ENCODE measurements at regions not wholly inside any gene's neighbourhood (a gene's known extent, or its start where the extent isn't known, plus 50 kb on each side); places are given as distances from the start of the nearest gene placed in this dataset.

DNA sequence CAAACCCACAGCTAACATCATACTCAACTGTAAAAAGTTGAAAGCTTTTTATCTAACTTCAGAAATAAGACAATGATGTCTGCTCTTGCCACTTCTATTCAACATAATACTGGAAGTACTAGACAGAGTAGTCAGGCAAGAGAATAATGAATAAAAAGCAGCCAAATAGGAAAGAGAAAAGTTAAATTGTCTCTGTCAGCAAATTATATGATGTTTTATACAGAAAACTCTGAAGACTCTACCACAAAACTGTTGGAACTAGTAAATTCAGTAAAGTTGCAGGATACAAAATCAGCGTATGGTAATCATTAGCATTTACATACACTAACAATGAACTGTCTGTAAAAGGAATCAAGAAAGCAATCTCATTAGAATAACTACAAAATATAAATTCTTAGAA lies 752.9 kb upstream of the CT83 start:
- DNase-seq (ENCODE audit: low spot score), result no peak

DNA sequence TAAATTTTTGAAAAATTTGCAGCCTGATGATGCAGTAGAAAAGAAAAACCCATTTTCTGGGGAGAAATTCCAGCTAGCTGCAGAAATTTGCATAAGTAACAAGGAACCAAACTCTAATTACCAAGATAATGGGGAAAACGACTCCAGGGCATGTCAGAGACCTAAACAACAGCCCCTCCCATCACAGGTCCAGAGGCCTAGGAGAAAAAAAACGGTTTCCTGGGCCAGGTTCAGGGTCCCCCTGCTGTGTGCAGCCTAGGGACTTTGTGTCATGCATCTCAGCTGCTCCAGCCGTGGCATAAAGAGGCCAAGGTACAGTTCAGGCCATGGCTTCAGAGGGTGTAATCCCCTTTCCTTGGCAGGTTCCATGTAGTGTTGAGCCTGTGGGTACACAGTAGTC lies 733.7 kb upstream of the CT83 start:
- no peak for DNase-seq (ENCODE audit: low spot score)

DNA sequence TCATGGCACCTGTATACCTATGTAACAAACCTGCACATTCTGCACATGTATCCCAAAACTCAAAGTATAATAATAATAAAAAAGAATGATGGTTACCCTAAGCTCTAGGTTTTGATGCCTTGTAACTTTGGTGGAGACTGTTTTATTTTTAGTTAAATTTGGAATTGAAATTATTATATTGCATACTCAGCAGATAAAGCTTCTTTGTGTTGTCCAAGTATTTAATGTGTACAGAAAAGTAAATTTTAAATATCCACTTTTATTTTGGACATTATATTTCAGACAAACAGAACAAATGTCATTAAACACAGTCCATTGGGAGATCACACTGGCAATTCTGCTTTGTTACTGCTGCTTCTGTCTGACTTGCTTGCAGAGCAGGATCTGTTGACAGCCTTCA lies 684.5 kb upstream of the CT83 start:
- no peak for DNase-seq (ENCODE audit: low spot score)

DNA sequence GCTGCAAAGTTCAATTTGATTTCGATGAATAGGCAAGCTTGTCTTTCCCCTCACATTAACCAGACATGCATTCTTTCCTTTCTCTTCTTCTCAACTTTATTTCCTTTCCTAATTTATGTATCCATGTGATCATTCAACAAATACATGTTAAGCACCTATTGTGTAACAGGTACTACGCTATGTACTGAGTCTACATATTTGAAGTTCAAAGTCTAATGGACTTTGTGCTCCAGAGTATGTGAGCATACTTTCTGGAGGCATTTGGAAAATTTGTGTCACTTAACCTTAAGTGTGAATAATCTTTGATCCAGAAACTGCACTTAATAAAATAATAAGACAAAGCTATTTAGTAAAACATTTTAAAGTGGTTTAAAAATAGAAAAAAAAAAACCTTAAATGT lies 675.3 kb upstream of the CT83 start:
- no peak for DNase-seq (ENCODE audit: low spot score)

DNA sequence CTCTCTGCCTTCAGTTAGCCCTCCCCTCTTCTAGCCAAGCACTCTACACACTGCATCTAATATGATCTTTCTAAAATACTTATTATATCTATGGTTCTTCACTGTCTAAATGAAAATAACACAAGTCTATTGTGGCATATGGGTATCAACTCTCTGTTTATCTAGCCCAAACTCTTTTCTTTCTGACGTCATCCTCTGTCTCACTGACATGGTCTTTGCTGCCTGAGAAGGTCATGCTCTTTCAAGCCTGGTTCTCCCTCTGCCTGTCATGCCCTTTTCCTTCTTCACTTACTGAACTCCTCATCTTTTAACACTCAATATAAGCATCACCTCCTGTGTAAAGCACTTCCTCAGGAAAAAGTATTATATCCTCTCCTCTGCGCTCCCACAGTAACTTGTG lies 672.2 kb upstream of the CT83 start:
- DNase-seq (ENCODE audit: low spot score), result no peak

DNA sequence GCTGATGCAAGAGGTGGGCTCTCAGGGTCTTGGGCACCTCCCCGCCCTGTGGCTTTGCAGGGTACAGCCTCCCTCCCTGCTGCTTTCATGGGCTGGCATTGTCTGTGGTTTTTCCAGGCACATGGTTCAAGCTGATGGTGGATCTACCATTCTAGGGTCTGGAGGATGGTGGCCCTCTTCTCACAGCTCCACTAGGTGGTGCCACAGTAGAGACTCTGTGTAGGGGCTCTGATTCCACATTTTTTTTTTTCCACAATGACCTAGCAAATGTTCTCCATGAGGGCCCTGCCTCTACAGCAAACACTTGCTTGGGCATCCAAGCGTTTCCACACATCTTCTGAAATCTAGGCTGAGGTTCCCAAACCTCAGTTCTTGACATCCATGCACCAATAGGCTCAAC lies 657.9 kb upstream of the CT83 start:
- DNase-seq (ENCODE audit: low spot score), result no peak

DNA sequence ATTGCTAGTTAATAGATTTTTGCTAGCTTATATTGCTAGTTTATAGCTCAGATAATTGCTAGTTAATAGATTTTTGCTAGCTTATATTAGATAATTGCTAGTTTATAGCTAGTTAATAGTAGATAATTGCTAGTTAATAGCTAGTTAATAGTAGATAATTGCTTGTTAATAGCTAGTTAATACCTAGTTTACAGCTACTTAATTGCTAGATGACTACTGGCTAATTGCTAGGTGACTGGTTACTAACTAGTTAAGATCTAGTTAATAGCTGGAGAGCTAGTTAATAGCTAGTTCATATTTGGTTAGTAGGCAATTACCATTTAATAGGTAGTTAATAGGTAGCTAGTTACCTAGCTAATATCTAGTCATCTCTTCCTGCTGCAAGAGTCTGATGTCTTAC lies 633.8 kb upstream of the CT83 start:
- no peak for DNase-seq (ENCODE audit: low spot score)

DNA sequence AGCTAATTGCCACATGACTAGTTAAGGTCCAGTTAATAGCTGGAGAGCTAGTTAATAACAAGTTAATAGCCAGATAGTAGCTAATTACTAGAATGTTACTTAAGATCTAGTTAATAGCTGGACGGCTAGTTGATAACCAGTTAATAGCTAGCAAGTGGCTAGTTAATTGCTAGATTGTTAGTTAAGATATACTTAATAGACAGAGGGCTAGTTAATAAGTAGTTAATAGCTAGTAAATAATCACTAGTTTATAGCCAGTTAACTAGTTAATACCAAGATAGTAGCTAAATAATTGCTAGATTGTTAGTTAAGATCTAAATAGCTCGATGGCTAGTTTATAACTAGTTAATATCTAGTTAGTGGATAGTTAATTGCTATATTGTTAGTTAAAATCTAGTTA lies 632.6 kb upstream of the CT83 start:
- no peak for DNase-seq (ENCODE audit: low spot score)

DNA sequence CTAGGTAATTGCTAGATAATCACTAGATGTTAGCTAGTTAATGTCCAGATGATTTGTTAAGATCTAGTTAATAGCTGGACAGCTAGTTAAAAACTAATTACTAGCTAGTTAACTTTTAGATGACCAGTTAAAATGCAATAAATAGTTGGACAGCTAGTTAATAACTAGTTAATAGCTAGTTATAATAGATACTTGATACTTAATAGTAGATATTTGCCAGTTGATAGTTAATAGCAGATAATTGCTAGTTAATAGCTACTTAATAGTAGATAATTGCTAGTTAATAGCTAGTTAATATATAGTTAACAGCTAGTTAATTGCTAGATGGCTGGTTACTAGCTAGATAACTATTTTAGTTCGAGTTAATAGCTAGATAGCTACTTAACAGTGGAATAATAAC lies 631.4 kb upstream of the CT83 start:
- DNase-seq (ENCODE audit: low spot score), result no peak

DNA sequence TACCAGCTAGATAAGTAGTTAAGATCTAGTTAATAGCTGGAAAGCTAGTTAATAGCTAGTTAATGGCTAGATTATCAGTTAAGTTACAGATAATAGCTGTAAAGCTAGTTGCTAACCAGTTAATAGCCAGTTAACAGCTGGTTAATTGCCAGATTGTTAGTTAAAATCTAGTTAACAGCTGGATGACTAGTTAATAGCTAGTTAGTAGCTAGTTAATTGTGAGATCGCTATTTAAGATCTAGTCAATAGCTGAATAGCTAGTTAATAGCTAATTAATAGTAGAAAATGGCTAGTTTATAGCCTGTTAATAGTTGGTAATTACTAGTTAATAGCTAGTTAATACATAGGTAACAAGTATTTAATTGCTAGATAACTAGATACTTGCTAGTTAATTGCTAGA lies 630.5 kb upstream of the CT83 start:
- no peak for DNase-seq (ENCODE audit: low spot score)

DNA sequence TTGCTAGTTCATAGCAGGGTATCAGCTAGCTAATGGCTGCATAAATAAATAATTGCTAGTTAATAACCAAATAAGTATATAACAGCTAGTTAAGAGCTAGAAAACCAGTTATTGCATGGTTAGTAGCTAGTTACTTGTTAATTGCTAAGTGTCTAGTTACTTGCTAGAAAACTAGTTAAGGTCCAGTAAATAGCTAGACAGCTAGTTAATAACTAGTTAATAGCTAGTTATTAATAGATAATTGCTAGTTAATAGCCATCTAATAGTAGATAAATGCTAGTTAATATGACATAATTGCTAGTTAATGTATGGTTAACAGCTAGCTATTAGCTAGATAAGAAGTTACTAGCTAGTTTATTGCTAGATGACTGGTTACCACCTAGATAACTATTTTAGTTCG lies 629.9 kb upstream of the CT83 start:
- DNase-seq (ENCODE audit: low spot score), result no peak

DNA sequence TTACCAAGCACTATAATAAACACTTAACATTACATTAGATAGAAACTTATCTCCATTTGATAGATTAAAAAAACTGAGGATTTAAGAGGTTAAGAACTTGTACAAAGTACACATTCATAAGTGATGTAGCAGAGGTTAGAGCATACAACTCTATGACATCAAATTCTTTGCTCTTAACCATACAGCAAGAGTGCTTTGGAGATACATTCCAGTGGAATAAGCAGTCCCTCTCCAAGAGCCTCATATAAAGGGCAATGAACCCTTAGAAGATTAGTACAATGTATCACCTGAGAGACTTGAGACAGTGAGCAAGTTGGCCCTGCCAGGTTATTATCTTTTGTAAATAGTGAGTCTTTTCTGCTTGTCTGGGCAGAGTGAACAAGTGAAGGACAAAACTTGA lies 600.4 kb upstream of the CT83 start:
- DNase-seq (ENCODE audit: low spot score), result no peak

DNA sequence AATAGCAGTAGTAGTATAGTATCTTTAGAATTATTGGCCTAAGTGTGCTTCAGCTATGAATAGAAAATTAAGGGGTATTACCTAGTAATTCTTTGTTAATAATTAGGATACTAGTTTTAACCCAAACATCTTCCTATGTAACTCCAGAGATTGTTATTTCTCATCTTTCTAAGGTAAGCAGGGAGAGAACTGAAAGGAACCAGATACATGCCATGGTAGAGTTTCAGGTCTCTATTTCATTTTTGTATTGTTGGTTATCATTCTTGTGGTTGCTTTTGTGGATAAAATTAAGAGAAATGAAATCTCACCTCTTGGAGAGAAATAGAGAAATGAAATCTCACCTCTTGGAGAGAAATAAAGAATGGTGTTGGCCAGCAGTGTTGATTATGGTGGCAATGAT lies 597.1 kb upstream of the CT83 start:
- DNase-seq (ENCODE audit: low spot score), result no peak

DNA sequence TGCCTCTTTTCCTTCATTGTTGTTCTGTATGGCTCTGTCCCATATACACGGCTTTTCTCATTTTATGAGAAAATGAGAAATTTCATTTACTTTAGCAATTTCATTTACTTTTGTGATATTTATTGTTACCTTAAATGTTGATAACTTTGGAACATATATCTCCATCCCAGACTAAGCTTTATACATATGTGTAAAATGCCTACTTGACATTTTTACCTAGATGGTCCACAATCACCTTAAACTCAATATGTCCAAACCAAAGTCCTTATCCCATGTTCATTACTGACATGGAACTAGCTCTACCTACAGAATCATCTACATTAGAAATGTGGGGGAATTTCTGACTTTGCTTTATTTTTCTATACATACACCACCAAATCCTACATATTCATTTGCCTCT lies 590.5 kb upstream of the CT83 start:
- no peak for DNase-seq (ENCODE audit: low spot score)

DNA sequence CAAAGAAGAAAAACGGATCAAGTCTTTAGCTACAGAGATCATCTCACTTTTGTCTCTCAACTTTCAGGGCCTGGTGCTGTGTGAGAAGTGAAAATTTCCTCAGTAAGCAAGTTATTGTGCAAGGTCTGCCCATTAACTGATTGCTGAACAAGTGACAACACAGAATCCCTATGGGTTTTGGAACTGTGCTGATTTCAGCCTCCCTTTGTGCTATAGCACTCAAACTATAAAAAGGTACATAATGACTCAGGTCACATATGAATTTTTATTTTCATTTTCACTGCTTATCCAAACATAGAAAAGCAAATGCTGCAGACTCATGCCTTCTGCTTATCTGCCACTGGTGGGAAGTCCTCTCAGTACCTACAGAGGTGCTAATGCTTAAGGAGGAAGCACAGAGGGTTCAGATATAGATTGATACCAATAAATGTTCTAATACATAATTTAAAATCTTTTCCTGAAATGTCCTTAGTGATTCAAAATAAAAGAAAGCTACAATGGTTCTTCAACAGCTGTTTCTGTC lies 576.2 kb upstream of the CT83 start:
- no peak for DNase-seq (ENCODE audit: low spot score)

DNA sequence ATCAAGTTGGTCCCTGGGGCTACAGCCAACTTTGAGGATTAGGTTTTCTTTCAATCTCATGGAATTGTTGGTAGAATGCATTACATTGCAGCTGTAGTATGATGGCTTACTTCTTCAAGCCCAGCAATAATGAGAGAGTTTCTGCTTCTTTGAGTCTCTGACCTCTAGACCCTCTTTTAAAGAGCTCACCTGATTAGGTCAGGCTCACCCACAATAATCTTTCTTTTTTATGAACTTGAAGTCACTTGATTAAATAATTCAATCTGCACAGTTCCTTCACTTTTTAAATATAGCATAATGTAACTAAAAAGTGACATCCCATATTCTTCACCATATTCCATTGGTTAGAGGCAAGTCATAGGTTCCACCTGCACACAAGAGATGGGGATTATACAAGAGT lies 547.5 kb upstream of the CT83 start:
- no peak for DNase-seq (ENCODE audit: low spot score)

DNA sequence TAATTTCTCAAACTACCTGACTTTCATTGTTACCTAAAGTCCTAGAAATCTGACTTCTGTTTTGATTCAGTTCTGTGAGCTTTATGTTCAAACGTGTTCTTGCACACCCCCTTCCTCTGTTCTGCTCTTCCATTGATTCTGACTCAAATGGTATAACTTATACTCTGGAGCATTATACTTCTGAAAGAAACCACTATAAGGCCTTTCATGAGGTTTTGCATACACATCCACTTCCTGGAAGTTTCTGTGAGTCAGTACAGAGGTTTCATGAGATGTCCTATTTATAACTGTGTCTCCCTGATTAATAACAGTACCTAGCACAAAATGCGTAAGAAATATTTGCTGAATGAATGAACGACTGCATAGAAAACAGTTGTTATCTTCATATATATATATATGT lies 540.2 kb upstream of the CT83 start:
- no peak for DNase-seq (ENCODE audit: low spot score)

DNA sequence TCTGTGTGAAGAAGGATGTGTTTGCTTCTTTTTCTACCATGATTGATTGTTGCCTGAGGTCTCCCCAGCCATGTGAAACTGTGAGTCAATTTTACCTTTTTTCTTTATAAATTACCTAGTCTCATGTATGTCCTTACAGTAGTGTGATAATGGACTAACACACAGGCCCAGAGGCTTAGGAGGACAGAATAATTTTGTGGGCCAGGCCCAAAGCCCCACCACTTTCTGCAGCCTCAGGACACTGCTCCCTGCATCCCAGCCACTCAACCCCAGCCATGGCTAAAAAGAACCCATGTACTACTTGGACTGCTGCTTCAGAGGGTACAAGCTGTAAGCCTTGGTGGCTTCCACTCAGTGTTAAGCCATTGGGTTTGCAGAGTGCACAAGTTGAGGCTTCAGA lies 512.7 kb upstream of the CT83 start:
- no peak for DNase-seq (ENCODE audit: low spot score)

DNA sequence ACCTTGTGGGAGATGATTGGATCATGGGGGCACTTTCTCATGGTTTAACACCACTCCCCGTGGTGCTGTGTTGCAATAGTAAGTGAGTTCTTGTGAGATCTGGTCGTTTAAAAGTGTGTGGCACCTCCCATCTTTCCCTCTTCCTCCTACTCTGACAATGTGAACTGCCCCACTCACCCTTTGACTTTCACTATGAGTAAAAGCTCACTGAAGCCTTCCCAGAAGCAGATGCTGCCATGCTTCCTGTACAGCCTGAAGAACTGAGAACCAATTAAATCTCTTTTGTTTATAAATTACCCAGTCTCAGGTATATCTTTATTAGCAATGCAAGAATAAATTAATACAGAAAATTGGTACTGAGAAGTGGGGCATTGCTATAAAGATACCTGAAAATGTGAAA lies 509.6 kb upstream of the CT83 start:
- no peak for DNase-seq (ENCODE audit: low spot score)

DNA sequence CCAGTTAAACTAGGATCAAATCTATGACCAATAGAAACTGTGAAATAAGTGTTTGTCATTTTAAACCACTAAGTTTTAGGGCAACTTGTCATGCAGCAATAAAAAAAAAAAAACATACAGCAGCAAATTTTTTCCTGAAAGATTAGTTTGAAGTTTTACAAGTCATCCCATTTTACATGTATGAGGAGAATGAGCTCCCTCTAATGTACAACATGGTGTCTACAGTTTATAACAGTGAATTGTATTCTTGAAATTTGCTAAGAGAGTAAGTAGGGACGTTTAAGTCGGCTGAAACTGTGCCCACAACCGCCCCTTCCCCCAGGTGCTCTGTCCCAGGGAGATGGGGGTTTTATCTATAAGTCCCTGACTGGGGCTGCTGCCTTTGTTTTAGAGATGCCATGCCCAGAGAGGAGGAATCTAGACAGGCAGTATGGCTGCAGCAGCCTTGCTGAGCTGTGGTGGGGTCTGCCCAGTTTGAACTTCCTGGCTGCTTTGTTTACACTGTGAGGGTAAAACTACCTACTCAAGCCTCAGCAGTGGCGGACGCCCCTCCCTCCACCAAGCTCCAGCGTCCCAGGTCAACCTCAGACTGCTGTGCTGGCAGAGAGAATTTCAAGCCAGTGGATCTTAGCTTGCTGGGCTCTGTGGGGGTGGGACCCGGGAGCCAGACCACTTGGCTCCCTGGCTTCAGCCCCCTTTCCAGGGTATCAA lies 499.3 kb upstream of the CT83 start:
- peak; percentile 17 for DNase-seq (ENCODE audit: low spot score)

DNA sequence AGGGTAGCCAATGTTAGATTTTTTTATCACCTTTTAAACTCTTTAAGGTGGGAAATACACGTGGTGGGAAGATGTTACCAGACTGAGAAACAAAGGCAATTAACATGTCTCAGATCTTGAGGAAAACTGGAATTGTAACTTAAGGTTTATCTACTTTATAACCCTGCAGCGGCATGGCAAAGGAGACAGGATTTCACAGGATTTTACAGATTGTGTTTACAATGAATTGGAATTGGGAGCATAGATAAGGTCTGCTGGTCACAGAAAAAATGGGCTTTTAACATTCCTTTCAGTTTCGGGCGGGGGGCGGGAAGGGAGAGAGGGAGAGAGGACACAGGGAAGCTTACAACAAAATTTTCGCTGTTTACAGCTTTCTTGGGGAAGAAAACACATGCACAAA lies 467.5 kb upstream of the CT83 start:
- no peak for DNase-seq (ENCODE audit: low spot score)

DNA sequence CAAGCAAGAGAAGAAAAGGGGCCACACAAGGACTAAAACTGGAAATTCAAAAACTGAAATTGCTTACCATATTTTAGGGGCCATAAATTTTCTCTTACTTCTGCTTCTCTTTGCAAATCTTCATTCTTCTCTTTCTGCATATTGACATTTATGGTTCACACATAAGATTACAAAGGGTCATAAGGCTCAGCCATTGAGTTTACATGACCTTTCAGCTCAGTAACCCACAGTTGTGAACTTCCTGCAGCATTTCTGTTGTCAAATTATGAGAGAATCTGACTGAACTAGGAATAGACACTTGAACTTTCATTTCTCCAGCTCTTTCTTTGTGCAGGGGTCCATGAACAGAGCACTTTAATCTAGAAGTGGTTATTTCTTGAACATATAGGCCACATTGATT lies 434.8 kb upstream of the CT83 start:
- DNase-seq (ENCODE audit: low spot score), result no peak

DNA sequence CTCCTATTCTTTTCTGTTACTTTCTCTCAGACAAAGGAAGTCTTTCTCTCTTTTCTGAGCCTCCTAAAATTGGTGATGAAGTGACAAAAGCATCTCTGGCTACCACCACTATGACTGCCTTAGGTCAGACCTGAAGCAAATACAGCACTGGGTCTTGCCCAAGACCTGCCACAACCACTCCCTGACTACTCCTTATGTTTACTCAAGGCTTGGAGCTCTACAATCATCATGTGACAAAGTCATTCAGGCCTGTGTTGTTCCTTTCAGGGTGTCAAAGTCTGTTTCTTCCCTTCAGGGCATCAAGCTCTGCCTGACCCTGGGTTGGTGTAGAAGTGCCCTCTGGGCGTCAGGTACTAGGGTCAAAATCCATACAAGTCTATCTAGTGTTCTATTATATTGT lies 419.2 kb upstream of the CT83 start:
- no peak for DNase-seq (ENCODE audit: low spot score)

DNA sequence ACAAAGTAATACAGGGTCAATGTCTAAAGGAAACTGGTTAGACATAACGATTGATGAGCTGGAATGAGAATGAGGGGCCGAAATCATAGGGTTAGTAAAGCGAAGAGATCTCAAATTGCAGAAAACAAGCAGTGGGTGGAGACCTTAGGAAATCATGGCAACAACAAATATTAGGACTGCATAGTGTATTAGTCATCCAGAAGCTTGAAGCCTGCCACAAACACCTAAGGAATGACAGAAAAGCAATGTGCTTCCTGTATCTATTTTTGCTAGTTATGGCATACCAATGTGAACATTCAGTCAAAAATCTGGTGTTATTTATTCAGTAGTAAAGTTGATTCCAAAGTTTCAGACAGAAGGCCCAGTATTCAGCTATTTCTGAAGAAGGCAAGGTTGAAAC lies 410.9 kb upstream of the CT83 start:
- peak; percentile 61 for DNase-seq (ENCODE audit: low spot score)

DNA sequence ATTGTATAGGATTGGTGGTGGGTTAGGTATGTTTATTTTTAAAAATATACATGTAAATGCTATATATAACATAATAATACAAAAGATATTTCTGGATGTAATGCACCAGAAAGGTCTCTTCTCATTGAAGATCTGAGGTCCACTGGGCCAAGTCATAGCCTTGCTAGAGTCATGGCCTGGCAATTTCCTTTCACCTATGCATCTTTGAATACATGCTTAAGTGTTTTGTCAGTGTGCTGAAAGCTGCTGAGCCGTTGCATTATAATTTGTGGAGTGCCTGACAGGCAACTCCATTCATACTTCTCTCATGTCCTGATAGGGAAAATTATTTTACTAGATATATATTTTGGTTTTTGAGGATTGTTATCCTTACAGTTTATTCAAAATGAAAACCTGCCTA lies 410.2 kb upstream of the CT83 start:
- DNase-seq (ENCODE audit: low spot score), result peak; percentile 5

Measured in AG20443 (cell line).